Right cardiac atrium (tissue), 5 donors: ENCODE measurements at regions not wholly inside any gene's neighbourhood (a gene's known extent, or its start where the extent isn't known, plus 50 kb on each side); places are given as distances from the start of the nearest gene placed in this dataset.
A peak's percentile ranks its signal among the peaks of the same experiment; 100 is the strongest.

Experiments used
- ATAC-seq, 2 donors: fragments of 200-7000 bp; cut with Tn5 transposase; one replicate each; pipeline versions ENCODE4 v1.8.0 to v1.9.1; 2020; ENCODE audit warnings: moderate library complexity in 2 of 2, mild to moderate bottlenecking in 1 of 2
- DNase-seq, 3 donors: peaks; one replicate each; pipeline ENCODE4 v3.0.0-alpha.2; 2020
- H3K27ac ChIP-seq: one replicate; pipeline ENCODE4 v1.5.1; 2013; ENCODE audit warnings: mild to moderate bottlenecking, low read length, control low read depth, moderate library complexity
- H3K27me3 ChIP-seq: one replicate; pipeline ENCODE4 v1.6.1; 2013; ENCODE audit not compliant: control insufficient read depth, insufficient read depth
- H3K4me1 ChIP-seq: one replicate; pipeline ENCODE4 v1.6.1; 2013; ENCODE audit warnings: low read length; ENCODE audit not compliant: control insufficient read depth, insufficient read depth
- H3K4me3 ChIP-seq: one replicate; pipeline ENCODE4 v1.5.1; 2013; ENCODE audit warnings: low read length, control low read depth
- H3K9me3 ChIP-seq: one replicate; pipeline ENCODE4 v1.6.1; 2013; ENCODE audit warnings: low read length; ENCODE audit not compliant: control insufficient read depth
- WGBS: extraction: QIAGEN DNeasy Blood & Tissue Kit; methylation state at CpG from one replicate; pipeline ENCODE4 v1.1.7; 2013; 5-methylcytosine and 5-hydroxymethylcytosine counted together
- intact Hi-C, 4 donors: fragments of 100-400 bp; cut with DNase I; formaldehyde crosslinking; loops; one replicate each; pipeline versions ENCODE4 v1.11.0 to v1.14.0; 2022 to 2023
- donor health status: healthy with polysubstance abuse.
- donor health status: DM: no; HTN: yes; CAD: no.
- donor health status: DM: no; HTN: no; CAD: no.
- donor health status: DM: no; HTN: yes; CAD: no; lungs with severe emphysema.
- donor health status: DM: yes; HTN: yes; CAD: no.

- peaks cover 17% of the 10 kb centered on the region for H3K4me1 ChIP-seq
- ATAC-seq (peak; percentile 99), DNase-seq (peak; percentile 80 to 84 (median 81))
- H3K27me3 ChIP-seq: no peaks in the 10 kb centered on the region
- no peaks in the 10 kb centered on the region for H3K9me3 ChIP-seq
- WGBS: 7% methylated on average over 4 of the region's 4 CpGs
- peak overlapping the region; percentile 97 for H3K27ac ChIP-seq
- intact Hi-C loops: loop anchor here in 1 of 4 donors (10.0 kb wide), 1 partner anchor 197 kb away; no protein-coding TSS in a partner anchor
- no peak overlapping the region for H3K4me3 ChIP-seq
Measured at GRCh38 chr13:44237276-44237767, 136.3 kb upstream of the SERP2 start.

GRCh38 chr13:44237881-44238421 lies 135.7 kb upstream of the SERP2 start:
- Histone ChIP-seq H3K4me3 (no peak overlapping the region), H3K4me1 (peaks cover 13% of the 10 kb centered on the region), H3K9me3 (no peaks in the 10 kb centered on the region), H3K27ac (peak overlapping the region; percentile 99), H3K27me3 (no peaks in the 10 kb centered on the region)
- intact Hi-C loops: loop anchor here in 1 of 4 donors (10.0 kb wide), 1 partner anchor 197 kb away; no protein-coding TSS in a partner anchor
- DNase-seq (no peak), ATAC-seq (peak; percentile 9 to 31)
- WGBS: 60% methylated on average over 4 of the region's 4 CpGs

- H3K27ac ChIP-seq: no peak overlapping the region
- H3K4me3 ChIP-seq: no peak overlapping the region
- DNase-seq (no peak), ATAC-seq (no peak)
- intact Hi-C loops: loop anchor here in 1 of 4 donors (5.0 kb wide), 1 partner anchor 197 kb away; no protein-coding TSS in a partner anchor
- H3K9me3 ChIP-seq: no peaks in the 10 kb centered on the region
- peaks cover 13% of the 10 kb centered on the region for H3K4me1 ChIP-seq
- 88% methylated on average over 1 of the region's 1 CpG for WGBS
- H3K27me3 ChIP-seq: no peaks in the 10 kb centered on the region
Measured at GRCh38 chr13:44240611-44241145, 132.9 kb upstream of the SERP2 start.

GRCh38 chr13:44241638-44242037 lies 132.0 kb upstream of the SERP2 start:
- ATAC-seq (no peak), DNase-seq (no peak)
- WGBS: 81% methylated on average over 6 of the region's 6 CpGs
- H3K27me3 ChIP-seq: no peaks in the 10 kb centered on the region
- intact Hi-C loops: loop anchor here in 1 of 4 donors (5.0 kb wide), 1 partner anchor 196 kb away; no protein-coding TSS in a partner anchor
- no peak overlapping the region for H3K4me3 ChIP-seq
- peaks cover 10% of the 10 kb centered on the region for H3K4me1 ChIP-seq
- H3K9me3 ChIP-seq: no peaks in the 10 kb centered on the region
- no peak overlapping the region for H3K27ac ChIP-seq

- no peaks in the 10 kb centered on the region for H3K9me3 ChIP-seq
- no peak overlapping the region for H3K27ac ChIP-seq
- H3K27me3 ChIP-seq: no peaks in the 10 kb centered on the region
- 70% methylated on average over 3 of the region's 3 CpGs for WGBS
- no peak for DNase-seq
- H3K4me1 ChIP-seq: peaks cover 4% of the 10 kb centered on the region
- intact Hi-C loops: loop anchor here in 1 of 4 donors (5.0 kb wide), 1 partner anchor 195 kb away; no protein-coding TSS in a partner anchor
- H3K4me3 ChIP-seq: no peak overlapping the region
- ATAC-seq: peak in 1 of 2 donors; percentile 13
Measured at GRCh38 chr13:44242766-44243165, 130.9 kb upstream of the SERP2 start.

- no peaks in the 10 kb centered on the region for H3K27me3 ChIP-seq
- ATAC-seq (peak; percentile 36 to 41), DNase-seq (no peak)
- no peaks in the 10 kb centered on the region for H3K9me3 ChIP-seq
- no peak overlapping the region for H3K27ac ChIP-seq
- H3K4me1 ChIP-seq: no peaks in the 10 kb centered on the region
- H3K4me3 ChIP-seq: no peak overlapping the region
- 60% methylated on average over 11 of the region's 11 CpGs for WGBS
- intact Hi-C loops: loop anchor here in 1 of 4 donors (5.0 kb wide), 1 partner anchor 194 kb away; no protein-coding TSS in a partner anchor
Measured at GRCh38 chr13:44243198-44243857, 130.3 kb upstream of the SERP2 start.

GRCh38 chr13:44244288-44244687 lies 129.3 kb upstream of the SERP2 start:
- no peaks in the 10 kb centered on the region for H3K4me1 ChIP-seq
- ATAC-seq: no peak
- WGBS: 85% methylated on average over 6 of the region's 6 CpGs
- DNase-seq: no peak
- intact Hi-C loops: loop anchor here in 1 of 4 donors (5.0 kb wide), 1 partner anchor 193 kb away; no protein-coding TSS in a partner anchor
- no peaks in the 10 kb centered on the region for H3K9me3 ChIP-seq
- H3K27ac ChIP-seq: no peak overlapping the region
- H3K4me3 ChIP-seq: no peak overlapping the region
- no peaks in the 10 kb centered on the region for H3K27me3 ChIP-seq

GRCh38 chr13:44249431-44249836 lies 124.2 kb upstream of the SERP2 start:
- intact Hi-C loops: no loop called here
- Histone ChIP-seq H3K4me1 (peaks cover 6% of the 10 kb centered on the region), H3K9me3 (no peaks in the 10 kb centered on the region), H3K27ac (peak overlapping the region; percentile 79), H3K4me3 (no peak overlapping the region), H3K27me3 (no peaks in the 10 kb centered on the region)
- DNase-seq (peak; percentile 52 to 94 (median 85)), ATAC-seq (peak; percentile 56 to 94)
- WGBS: 33% methylated on average over 1 of the region's 1 CpG

GRCh38 chr13:44252938-44253337 lies 120.7 kb upstream of the SERP2 start:
- intact Hi-C loops: no loop called here
- Histone ChIP-seq H3K4me3 (no peak overlapping the region), H3K27ac (no peak overlapping the region), H3K27me3 (no peaks in the 10 kb centered on the region), H3K9me3 (no peaks in the 10 kb centered on the region), H3K4me1 (peaks cover 6% of the 10 kb centered on the region)
- DNase-seq: no peak
- 79% methylated on average over 3 of the region's 3 CpGs for WGBS
- ATAC-seq: no peak

GRCh38 chr13:44255771-44256364 lies 117.8 kb upstream of the SERP2 start:
- H3K4me3 ChIP-seq: no peak overlapping the region
- intact Hi-C loops: no loop called here
- H3K4me1 ChIP-seq: no peaks in the 10 kb centered on the region
- no peak for DNase-seq
- 90% methylated on average over 5 of the region's 5 CpGs for WGBS
- no peaks in the 10 kb centered on the region for H3K27me3 ChIP-seq
- H3K9me3 ChIP-seq: no peaks in the 10 kb centered on the region
- ATAC-seq: no peak
- no peak overlapping the region for H3K27ac ChIP-seq

GRCh38 chr13:44257796-44258195 lies 115.8 kb upstream of the SERP2 start:
- no peak overlapping the region for H3K27ac ChIP-seq
- H3K27me3 ChIP-seq: no peaks in the 10 kb centered on the region
- DNase-seq (no peak), ATAC-seq (no peak)
- 92% methylated on average over 4 of the region's 4 CpGs for WGBS
- no peaks in the 10 kb centered on the region for H3K9me3 ChIP-seq
- intact Hi-C loops: no loop called here
- H3K4me3 ChIP-seq: no peak overlapping the region
- H3K4me1 ChIP-seq: no peaks in the 10 kb centered on the region
